ENCODE measurements at regions not wholly inside any gene's neighbourhood (a gene's known extent, or its start where the extent isn't known, plus 50 kb on each side); places are given as distances from the start of the nearest gene placed in this dataset.
"Not testable (repeated sequence)": the region's sequence is repeated elsewhere in the genome, so short reads cannot be mapped to it uniquely, and the experiment has no call there.

DNA sequence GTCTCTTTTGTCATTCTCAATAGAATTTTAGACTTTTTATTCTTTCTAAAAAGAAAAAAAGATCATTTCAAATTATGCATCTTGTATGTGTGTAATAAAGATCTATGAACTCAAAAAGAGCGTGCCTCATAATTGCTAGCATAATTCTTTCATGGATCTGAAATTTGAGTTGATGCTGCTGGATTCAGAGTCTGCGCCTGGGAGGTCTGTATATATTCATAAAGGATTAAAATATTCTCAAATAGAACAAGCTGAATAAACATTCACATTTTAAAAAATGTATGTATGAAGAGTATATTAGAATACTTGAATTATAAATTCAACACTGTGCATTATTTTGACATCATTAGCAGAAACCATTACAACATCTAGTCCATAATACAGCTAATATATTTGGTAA lies 297.8 kb upstream of the GRAMD2B start:
- no peak for DNase-seq (ENCODE audit: low spot score)

DNA sequence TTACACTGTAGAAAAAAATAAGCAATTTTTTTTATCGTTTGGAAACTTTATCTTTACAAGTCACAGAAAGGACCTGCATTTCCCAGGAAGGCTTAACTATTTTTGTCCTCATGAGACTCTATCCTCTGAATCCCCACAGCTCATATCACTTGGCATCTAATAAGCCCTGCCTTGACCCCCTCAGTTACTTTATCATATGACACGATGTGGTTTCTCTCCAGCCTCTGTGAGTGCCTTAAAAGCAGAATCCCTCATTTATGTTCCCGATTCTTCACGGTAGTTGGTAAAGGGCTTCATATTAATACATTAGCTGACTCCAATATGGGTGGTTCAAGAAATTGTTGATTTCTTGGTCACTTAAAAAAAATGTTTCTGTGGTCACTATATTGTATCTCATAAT lies 296.6 kb upstream of the GRAMD2B start:
- DNase-seq (ENCODE audit: low spot score): no peak

DNA sequence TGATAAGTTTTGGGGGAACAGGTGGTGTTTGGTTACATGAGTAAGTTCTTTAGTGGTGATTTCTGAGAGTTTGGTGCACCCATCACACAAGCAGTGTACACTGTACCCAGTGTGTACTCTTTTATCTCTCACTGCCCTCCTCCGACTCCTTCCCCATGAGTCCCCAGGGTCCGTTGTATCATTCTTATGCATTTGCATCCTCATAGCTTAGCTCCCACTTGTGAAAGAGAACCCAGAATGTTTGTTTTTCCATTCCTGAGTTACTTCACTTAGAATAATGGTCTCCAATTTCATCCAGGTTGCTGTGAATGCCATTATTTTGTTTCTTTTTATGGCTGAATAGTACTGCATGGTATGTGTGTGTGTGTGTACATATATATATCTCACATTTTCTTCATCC lies 295.8 kb upstream of the GRAMD2B start:
- not testable (repeated sequence) for DNase-seq (ENCODE audit: low spot score)

DNA sequence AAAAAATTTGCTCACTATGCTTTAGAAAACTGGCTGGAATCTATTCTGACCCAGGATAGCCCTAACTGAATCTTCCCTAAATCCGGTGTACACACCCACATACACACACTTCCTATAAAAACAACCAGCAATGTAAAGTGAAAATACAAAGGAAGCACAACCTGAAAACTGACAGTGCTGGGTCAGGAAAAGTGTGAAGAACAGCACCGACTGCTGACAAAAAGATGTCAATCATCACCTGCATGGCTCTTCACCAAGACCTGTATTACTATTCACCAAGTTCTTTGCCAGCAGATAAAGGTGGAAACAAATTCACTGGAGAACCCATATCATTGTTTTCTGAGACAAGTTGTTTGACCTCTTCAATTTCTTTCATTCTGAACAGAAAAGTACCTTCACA lies 293.8 kb upstream of the GRAMD2B start:
- DNase-seq (ENCODE audit: low spot score): no peak

DNA sequence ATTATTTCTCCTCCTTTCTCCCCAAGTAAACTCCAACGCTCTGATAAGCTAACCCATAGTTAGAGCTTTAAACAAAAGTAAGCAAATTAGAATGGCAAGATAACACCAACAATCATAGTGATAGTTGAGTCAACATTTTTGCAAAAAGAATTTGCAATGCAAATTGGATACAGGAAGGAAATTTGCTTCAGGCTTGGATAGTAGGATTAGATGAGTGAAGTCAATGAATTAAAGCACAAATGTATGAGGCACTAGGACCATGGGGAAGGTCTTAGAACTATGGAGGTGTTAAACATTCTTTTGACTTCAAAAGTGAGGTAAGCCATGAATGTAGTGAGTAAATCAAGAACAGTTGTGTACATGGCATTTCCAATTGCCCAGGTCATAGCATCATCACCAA lies 289.8 kb upstream of the GRAMD2B start:
- DNase-seq (ENCODE audit: low spot score): no peak

DNA sequence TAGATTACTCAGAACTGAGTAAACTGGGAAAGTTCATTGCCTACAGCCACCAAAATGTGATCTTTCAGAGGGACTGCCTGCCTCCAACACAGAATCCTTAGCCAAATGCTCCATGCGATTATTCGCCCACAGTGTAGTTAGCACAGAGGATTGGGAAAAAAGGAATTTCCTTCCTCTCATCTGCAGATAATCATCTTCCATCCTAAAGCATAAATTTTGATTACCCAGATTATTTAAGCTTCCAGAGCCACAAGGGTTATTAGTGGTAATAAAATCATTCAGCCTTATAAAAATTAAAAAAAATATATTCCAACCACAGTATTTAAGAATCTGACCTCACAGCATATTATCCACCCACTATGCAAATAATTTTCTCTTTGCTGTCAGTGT lies 285.3 kb upstream of the GRAMD2B start:
- DNase-seq (ENCODE audit: low spot score): peak; percentile 22

DNA sequence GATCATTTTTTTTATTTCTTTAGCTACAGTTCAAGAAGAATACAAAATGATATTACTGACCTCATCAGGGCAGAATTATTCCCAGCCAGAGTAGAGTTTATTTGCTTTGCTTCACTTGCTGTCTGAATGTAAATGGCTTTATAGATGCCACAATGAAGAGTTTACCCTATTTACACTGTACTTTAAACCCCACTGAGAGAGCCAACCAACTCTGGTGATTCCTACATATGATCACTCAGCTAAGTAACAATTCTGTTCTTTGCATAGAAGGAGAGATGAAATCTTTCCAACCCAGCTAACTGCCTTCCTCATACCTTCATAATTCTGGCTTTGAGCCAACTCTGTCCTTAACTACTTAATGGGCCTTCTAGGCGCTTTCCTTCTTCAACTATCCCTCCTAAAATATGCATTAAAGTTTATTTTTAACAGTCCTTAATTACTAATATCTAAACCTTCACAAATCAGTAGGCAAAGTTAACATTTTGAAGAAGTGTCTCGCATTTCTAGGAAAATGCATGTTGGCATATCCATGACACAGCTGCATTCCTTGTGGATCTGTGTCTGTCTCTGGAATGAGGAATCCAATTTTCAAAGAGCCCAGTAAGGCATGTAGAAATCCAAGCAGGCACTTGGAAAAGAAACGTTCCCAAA lies 284.8 kb upstream of the GRAMD2B start:
- DNase-seq (ENCODE audit: low spot score): peak; percentile 74

DNA sequence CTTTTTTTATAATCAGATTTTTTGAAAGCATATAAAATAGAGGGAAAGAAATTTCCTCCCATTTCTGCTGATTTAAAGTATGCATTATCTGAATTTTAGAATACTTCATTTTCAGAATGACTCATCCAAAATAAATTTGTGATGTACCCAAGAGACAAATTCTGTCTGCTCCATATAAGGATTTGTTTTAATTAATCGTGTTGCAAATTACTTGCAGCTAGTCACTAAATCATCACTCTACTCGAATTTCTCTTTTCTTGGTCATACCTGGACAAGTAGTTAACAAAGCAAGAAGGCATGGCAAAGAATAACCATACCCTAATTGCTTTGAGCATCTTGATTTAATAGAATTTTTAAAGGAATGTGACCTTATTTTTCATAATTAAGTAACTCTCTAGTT lies 284.1 kb upstream of the GRAMD2B start:
- DNase-seq (ENCODE audit: low spot score): peak; percentile 24

DNA sequence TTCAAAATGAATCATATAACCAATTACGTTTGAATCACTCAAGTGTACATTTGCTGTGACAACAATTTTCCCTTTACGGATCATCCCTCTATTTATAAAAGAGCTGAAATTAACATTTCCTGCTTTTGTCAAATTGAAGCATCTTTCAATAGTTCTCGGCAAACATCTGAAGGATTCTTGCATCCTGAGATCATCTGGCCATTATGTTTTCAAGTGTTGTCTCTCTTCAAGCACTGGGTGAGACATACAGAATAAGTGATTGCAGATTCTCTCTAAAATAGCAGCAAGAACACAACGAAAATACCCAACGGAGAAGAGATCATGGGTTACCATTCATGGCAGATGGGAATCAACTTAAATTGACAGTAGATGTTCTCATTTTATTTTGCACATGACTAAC lies 283.4 kb upstream of the GRAMD2B start:
- DNase-seq (ENCODE audit: low spot score): peak; percentile 19

DNA sequence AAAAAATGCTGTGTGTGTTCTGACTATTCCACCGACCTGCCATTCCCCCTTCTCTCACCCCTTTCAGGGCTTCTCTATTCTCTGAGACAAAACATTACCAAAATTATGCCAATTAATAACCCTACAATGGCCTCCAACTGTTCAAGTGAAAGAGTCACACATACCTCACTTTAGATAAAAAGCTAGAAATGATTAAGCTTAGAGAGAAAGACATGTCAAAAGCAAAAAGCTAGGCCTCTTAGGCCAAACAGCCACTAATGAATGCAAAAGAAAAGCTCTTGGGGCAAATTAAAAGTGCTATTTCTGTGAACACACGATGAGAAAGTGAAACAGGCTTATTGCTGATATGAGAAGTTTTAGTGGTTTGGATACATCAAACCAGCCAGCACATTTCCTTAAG lies 279.6 kb upstream of the GRAMD2B start:
- peak; percentile 11 for DNase-seq (ENCODE audit: low spot score)

DNA sequence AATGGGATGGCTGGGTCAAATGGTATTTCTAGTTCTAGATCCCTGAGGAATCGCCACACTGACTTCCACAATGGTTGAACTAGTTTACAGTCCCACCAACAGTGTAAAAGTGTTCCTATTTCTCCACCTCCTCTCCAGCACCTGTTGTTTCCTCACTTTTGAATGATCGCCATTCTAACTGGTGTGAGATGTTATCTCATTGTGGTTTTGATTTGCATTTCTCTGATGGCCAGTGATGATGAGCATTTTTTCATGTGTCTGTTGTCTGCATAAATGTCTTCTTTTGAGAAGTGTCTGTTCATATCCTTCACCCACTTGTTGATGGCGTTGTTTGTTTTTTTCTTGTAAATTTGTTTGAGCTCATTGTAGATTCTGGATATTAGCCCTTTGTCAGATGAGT lies 272.9 kb upstream of the GRAMD2B start:
- DNase-seq (ENCODE audit: low spot score): not testable (repeated sequence)

DNA sequence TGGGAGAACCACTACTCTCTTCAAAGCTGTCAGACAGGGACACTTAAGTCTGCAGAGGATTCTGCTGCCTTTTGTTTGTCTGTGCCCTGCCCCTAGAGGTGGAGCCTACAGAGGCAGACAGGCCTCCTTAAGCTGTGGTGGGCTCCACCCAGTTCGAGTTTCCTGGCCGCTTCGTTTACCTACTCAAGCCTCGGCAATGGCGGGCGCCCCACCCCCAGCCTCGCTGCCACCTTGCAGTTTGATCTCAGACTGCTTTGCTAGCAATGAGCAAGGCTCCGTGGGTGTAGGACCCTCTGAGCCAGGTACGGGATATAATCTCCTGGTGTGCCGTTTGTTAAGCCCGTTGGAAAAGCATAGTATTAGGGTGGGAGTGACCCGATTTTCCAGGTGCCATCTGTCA lies 267.9 kb upstream of the GRAMD2B start:
- not testable (repeated sequence) for DNase-seq (ENCODE audit: low spot score)

DNA sequence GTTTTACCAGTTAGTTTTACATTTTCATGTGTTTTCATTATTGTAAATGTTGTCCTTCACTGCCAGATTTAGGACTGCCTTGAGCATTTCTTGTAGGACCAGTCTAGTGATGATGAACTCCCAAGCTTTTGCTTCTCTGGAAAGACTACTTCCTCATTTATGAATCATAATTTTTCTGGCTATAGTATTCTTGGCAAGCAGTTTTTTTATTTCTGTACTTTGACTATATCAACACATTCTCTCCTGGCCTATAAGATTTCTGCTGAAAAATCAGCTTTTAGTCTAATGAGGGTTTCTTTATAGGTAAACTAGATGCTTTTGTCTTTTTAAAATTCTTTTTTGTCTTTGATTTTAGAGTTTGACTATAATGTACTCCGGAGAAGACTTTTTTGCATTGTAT lies 256.8 kb upstream of the GRAMD2B start:
- DNase-seq (ENCODE audit: low spot score): no peak

DNA sequence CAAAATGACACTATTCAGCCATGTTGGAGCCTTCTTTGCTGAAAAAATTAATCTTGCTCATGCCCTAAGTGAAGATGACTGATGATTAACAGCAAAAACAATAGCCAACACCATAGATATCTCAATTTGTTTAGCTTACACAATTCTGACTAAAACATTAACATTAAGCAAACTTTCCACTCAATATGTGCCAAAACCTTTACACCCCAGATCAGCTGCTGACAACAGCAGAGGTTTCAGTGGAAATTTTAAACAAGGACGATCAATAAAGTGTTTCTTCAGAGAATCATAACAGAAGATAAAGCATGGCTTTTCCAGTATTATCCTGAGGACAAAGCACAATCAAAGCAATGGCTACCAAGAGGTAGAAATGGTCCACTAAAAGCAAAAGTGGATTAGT lies 254.4 kb upstream of the GRAMD2B start:
- no peak for DNase-seq (ENCODE audit: low spot score)

DNA sequence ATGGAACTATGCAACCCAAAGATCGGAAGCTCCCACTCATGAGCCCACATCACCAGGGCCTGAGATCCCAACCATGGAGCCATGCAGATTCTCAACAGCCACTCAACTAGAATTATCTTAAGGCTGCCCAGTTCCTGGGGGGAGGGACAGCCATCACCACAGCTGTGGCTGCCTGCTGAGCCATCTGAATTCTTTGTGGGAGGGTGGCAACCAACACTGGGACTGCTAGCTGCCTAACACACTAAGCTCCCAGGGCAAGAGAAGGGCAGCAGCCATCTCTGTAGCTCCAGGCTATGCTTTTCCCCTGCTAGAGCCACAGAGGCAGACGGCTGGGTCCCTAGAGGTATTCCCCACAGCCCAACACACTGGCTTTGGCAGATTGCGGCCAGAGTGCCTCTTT lies 251.3 kb upstream of the GRAMD2B start:
- no peak for DNase-seq (ENCODE audit: low spot score)

DNA sequence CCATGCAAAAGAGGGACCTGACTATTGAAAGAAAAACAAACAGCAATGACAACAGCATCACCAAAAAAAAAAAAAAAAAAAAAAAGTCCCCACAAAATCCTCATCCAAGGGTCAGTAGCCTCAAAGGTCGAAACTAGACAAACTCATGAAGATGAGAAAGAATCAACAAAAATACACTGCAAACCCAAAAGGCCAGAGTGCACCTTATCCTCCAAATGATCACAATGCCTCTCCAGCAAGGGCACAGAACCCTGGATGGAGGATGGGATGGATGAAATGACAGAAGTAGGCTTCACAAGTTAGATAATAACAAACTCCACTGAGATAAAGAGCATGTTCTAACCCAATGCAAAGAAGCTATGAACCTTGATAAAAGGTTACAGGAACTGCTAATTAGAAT lies 250.4 kb upstream of the GRAMD2B start:
- no peak for DNase-seq (ENCODE audit: low spot score)

DNA sequence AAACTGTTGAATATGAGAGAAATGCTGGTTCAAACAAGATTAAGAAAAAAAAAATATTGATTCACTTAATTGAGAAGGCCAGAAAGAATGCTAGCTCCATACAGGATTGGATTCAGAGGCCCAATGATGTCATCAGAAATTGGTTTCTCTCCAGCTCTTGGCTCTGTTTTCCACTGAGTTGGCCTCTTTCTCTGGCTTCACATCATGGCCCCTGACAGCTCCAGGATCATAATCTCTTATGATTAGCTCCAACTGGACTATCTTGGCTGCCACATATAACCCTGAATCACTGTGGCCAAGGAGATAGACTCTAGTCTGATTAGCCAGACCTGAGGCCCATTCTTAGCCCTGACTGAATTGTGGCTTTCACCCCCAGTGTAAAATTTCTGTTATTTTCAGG lies 244.7 kb upstream of the GRAMD2B start:
- DNase-seq (ENCODE audit: low spot score): peak; percentile 72

DNA sequence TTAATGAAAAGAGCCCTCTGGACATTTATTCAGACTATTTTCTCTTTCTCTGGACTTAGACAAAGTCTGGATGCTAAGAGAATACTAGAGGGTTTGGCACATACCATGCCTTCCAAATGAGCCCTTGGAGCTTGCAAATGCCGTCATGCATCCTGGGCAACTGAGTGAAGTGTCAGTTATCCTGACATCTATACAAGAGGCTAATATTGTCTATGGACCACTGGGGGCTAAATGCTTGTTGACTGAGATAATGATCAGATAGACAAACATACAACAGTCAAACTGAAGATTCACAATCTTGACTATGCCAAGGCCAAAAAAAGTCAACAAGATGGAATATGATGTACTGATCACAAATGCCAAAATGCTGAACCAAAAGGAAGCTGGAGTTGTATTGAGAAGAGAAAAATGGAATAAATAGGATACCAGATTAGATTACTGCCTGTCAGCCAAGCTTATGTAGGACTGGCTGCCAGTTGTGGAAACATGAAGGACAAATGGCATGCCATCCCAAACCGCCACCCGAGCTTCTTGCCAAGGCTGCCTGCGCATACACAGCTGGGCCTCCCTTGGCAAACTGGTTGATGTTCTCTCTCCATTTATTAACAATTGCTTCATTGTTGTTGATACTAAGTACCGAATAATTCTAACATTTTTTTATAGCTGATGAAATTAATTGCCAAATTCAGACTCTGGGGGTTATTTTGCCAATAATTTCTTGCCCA lies 240.1 kb upstream of the GRAMD2B start:
- no peak for DNase-seq (ENCODE audit: low spot score)

DNA sequence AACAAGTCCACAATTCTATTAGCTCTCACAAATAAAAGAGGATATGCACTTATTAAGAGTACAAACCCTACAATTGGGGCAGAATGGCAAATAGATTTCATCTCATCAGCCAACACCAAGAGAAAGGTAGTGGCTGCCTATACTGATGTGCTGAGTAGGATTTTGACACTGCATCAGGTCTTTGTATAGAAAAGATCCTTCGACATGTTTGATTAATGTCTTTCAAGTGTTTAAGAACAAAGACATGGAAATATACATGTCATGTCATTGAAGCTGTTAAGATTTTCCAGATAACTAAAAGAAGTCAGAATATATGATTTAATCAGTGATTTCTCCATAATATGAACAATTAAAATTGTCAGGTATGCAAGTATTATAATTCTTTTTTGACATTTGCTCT lies 238.7 kb upstream of the GRAMD2B start:
- DNase-seq (ENCODE audit: low spot score): no peak

DNA sequence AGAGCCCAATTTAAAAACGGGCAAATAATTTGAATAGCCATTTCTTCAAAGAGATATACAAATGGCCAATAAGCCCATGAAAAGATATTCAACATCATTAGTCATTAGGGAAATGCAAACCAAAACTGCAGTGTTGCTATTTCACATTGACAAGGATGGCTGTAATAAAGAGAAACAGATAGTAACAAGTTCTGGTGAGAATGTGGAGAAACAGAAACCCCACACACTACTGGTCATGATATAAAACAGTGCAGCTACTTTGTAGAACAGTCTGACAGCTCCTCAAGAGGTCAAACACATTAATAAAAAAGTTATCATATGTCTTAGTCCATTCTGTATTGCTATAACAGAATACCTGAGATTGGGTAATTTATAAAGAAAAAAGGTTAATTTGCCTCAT lies 237.0 kb upstream of the GRAMD2B start:
- no peak for DNase-seq (ENCODE audit: low spot score)

DNA sequence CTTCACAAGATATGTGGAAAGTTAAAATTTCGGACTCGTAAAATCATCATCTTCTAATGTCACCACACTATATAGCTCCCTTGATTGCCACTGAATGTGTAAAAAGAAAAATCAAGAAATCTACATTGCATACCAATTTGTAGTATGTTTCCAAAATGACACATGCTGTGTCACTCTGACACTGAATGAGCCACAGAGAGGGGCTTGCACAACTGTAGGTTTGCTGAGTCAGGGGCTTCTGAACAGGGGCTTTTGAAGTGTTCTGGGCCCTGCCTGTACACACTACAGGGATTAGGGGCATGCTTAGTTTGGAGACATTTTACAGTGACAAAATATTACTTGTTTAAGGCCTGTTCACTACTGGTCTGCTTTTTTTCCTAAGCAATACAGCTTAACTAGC lies 234.4 kb upstream of the GRAMD2B start:
- DNase-seq (ENCODE audit: low spot score): no peak

DNA sequence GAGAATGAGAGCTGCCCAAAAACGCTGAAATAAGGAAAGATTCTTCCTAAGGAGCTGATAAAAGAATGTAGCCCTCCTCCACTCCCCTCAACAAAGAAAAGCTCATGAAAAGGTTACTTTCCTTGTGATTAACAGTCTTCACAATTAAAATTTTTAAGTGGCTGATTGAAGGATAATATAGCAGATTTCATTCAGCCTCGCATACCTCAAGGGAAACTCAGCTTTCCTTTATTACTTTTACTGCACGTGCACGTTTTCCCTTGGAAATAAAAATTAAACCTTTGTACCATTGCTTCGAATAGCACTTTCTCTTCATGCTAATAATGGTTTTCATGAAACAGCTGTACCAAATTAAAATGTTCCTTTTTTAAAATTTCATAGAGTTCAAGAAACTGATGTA lies 234.0 kb upstream of the GRAMD2B start:
- no peak for DNase-seq (ENCODE audit: low spot score)

DNA sequence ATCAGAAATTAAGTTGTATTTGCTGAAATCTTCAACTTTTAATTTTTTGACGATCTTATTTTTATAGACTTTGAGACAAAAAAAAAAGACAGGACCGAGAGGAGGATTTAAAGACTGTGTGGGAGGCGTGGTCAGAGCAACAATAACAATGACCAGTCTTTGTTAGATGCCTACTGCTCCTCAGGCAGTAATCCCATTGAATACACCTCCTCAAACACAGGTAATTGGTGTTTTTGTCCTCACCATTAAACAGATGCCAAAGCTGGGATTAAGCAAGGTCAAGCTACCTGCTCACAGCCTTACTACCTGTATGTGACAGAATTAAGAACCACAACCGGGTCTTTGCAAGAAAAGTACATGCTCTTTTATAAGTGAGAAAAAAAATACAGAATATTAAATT lies 233.3 kb upstream of the GRAMD2B start:
- DNase-seq (ENCODE audit: low spot score): no peak

DNA sequence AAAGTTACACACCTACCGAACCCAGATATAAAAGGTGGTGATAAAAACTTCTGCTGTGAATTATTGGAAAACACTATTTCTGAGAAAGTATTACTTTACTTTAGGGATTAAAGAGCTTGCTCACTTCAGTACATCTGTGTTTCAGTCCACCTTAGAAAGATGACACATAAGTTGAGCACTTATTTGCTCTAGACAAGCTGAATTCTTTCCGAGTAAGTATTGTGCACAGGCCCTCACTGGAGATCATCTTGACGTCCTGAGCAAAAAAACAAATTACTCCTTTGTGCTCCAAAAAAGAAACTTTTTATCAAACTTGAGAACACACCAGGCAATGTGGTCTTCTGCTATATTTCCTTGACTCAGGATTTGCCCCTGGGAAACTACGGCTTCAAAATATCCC lies 231.0 kb upstream of the GRAMD2B start:
- DNase-seq (ENCODE audit: low spot score): no peak

Measured in umbilical cord (tissue), 1 donor.